Inflammatory macrophage treated with lipopolysaccharide for 1 hour (primary cell): ENCODE measurements at regions not wholly inside any gene's neighbourhood (a gene's known extent, or its start where the extent isn't known, plus 50 kb on each side); places are given as distances from the start of the nearest gene placed in this dataset.

ENCODE experiments used
- DNase-seq, 2 donors: peaks; one replicate each; pipeline ENCODE4 v3.0.0-alpha.2; 2020 to 2022

DNA sequence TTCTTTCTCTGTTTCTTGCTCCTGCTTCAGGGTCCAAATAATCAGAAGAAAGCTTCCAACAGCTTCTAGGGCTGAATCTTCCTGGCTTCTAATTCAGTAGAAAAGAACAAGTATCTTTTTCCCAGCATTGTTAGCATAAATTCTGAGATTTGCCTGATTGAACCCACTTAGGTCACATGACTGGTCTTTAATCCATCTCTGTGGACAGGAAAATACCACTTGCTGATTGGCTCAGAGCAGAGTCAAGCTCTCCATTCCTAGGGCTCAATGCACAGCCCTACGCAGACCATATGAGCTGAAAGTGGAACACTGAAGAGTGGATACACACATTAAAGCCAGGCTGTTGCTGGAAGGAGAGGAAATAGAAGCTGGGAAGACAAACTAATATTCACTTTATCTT is 99.6 kb upstream of the RPL34 start:
- DNase-seq, result no peak

DNA sequence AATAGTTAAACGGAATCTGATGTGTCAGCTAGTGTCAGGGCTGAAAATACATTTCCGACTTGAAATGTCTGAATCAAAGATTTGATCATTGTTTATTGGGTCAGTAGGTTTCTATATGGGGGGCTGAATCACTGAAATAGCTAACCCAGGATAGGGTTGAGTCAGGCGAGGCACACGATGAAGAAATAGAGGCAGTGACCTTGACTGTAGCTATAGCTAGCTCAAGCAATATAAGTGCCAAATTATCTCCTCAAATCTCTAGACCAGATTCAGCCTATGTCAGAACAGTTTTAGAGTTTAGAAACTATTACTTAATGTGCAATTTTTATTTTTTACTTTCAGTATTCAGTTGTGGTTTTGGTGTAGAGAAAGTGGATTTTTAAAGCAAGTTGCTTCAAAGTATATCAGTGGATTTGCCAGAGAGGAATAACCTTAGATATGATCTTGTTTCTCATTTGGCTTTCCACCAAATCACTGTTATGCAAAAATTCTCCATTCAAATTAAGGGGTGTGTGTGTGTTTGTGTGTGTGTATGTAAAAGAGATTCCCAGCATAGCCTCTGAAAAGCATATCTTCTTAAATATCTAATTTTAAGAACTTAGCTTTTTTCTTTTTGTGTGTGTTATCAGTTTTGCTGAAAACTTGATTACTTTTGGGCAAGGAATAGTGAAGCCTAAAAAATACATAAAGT is 100.3 kb upstream of the RPL34 start:
- DNase-seq, result no peak

GRCh38 chr4:108519208-108519833 is 101.1 kb upstream of the RPL34 start:
- no peak for DNase-seq

DNA sequence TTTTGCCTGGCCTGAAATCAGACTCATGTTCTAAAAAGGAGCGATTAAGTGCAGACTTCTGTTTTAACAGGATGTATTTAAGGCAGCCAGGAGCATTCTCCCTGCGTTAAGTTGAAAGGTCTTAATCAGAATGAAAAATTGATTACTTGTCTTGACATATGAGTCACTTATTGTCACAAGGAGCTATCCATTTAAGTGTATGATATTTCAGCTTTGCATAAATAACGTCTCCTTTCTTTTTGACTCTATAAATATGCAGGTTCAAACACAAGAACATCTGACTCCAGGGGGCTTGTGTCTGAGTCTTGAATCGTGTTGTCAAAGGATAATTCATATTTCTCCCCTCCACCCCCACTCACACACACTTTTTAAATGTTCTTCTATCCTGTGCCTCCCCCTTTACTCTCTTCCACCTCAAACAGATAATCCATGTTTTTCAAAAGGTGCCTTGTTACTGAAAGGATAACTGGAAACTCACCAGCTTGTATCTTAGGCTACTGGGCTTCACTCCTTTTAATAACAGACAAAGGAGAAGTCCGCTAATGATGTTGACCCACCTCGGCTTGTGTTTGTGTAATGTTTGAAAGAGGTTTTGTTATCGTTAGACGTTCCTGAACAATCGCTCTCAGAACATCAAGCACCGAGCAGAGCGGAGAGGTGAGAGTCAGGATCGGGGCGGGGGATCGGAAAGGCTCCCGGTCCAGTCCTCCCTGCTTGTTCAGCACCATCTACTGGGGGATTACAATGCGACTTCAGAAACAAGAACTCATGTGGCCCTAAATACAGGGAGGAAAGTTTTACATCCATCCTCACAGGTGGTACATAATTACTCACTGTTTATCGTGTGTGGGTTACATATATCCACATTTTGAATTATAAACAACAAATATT is 107.5 kb upstream of the RPL34 start:
- DNase-seq, result no peak

- DNase-seq, result no peak
These were observed 108.8 kb upstream of the RPL34 start for GRCh38 chr4:108511618-108512017.

DNA sequence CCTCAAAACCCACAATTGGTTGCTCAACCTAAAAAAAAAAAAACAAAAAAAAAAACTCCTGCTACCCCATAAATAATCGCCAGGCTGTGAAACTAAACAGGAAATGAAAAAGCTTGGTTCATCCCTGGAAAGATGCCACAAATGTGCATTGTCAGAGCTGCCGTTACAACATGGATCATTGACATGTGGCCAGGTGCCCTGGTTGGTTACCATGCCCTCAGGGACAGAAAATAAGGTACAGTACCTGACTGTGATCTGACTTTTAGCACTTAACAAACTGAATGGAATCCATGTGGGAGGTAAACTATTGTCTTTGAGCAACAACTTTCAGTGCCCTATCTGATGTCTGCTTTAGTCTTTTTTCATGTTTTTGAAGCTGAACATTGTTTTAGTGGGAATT is 118.0 kb upstream of the RPL34 start:
- DNase-seq, result no peak

- no peak for DNase-seq
These were observed 121.5 kb upstream of the RPL34 start for GRCh38 chr4:108498925-108499324.

GRCh38 chr4:108493596-108493931 is 126.8 kb upstream of the RPL34 start:
- DNase-seq, result no peak

GRCh38 chr4:108492816-108493595 is 127.4 kb upstream of the RPL34 start:
- no peak for DNase-seq

DNA sequence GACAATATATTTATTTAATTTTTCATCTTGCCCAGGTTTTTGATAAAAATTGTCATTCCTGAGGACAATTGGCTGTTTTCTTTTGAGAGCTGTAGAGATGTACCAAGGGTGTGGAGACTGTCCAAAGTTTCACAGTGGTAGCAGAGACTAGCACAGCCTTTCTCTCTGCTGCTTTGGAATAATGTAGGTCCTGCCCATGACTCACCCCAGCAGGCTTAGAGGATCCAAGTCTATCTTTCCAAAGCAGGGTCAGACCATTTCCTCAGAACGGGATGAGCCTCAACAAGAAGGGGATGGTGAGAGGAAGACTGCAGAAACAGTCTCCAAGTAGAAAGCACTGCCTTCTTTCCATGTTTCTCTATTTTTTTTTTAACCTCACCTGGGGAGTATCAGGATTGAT is 131.5 kb upstream of the RPL34 start:
- no peak for DNase-seq

- DNase-seq, result no peak
These were observed 134.3 kb upstream of the RPL34 start for GRCh38 chr4:108486046-108486445.

DNA sequence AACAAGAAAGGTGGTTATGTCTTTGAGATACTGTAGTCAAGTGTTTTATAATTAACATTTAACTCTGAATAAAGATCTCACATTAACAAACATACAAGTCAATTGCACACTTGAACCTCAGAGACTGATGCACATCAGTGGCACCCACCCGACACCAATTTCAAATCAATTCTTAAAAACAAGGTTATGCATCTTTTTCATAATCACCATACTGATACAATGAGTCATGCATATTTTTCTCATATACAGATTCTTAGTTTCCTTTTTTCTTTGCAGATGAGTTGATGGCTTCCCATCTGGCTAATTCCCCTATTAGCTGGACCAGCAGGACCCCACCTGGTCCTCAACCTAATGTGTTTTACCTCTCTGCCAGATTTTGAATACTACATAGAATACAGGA is 136.2 kb upstream of the RPL34 start:
- no peak for DNase-seq

- no peak for DNase-seq
These were observed 136.7 kb upstream of the RPL34 start for GRCh38 chr4:108483650-108484049.

DNA sequence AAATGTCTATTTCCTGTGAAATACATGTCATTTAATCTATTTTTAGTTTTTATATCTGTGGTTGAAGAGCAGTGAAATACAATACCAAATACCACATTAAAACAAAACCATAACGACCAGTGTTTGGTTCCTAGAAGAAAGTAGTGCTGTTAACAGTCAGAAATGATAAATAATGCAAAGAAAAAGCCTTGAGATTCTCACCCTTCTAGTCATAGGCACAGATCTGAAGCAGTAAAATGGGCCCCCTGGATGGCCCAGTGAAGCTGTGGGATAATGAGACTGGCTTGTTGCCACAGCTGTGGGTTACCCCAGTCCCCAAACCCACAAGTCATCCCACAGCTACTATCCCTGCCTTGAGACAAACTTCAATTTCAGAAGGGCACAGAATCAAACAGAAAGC is 137.3 kb upstream of the RPL34 start:
- no peak for DNase-seq

- no peak for DNase-seq
These were observed 139.5 kb upstream of the RPL34 start for GRCh38 chr4:108480881-108481280.

DNA sequence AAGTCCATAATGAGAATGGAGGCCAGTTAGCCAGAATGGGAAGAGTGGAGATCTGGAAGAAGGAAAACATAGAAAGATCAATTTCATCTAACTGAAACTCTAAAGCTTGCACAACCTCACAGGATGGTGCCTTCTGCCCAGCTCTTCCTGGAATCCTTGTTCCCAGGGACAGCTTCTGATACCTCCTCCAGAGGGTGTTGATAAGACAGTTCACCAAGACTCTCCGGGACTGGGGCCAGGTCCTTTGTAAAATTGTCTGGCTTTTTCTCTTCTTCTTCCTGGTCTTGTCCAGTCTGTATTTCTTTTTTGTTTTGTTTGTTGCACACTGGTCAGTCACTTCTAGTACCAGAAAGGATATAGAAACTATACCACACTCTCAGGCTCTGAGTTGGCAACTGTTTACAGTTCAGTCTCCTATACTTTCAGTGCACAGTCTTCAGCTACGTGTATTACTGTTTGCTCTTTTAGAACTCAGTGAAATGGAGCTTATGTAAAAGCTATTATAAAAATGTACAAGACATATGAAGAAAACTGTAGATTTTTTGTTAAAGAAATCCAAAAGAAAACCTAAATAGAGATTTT is 142.8 kb upstream of the RPL34 start:
- DNase-seq, result no peak

DNA sequence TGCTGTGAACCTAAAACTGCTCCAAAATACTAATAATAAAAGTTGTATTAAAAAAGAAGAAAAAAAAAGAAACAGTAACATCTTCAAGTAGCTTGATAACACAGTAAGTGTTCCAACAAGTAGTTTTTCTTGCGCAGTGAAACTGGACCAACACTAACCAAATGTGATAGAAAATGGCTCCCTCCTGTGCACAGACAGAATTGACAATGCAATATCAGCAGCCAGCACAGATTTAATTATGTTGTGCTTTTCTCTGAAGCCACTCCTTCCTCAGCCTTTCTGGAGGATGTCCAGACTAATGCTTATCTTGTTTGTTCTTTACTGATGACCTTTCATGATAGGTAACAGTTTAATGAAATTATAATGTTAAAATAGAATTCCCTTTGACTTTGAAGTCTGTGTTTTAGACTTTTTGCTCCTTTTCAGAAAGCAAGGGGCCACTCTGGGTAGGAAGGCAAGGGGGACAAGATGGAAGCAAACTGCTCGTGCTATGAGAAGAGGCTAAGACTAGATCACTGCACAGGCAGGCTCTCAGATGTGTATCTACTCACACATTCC is 147.1 kb upstream of the RPL34 start:
- DNase-seq, result no peak

GRCh38 chr4:108466936-108467902 is 153.2 kb upstream of the RPL34 start:
- no peak for DNase-seq

DNA sequence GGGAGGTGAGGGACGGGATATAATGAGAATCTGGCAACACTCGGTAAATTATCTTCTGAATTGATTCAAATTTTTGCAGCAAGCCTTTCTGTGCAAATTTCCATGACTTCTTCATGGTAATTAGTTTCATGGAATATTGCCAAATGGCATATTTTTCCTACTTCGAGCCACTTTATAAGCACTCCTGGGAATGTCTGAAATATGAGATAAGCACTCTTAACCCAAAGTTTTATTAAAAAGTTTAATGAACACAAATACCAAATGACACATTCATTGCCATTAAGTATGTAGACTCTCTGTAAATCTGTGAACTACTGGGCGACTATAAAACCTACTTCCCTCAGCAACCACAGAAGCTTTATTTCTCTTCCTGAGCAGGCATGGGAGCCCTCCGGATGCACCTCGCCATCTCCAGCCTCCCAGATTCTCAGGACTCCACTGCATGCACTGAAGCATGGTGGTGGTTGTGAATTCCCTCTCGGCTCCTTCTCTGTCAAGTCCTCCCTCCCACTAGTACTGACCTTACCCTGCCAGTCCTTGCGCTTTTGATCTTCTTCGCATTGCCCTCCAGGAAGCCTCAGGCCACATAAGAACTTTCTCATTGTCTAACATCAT is 154.4 kb upstream of the RPL34 start:
- DNase-seq, result no peak

GRCh38 chr4:108458681-108459080 is 161.7 kb upstream of the RPL34 start:
- DNase-seq, result peak; percentile 1 to 9

- no peak for DNase-seq
These were observed 166.1 kb upstream of the RPL34 start for GRCh38 chr4:108454227-108454626.
